GM12878 (cell line): ENCODE measurements at regions not wholly inside any gene's neighbourhood (a gene's known extent, or its start where the extent isn't known, plus 50 kb on each side); places are given as distances from the start of the nearest gene placed in this dataset.

ENCODE experiments used
- ATAC-seq: fragments of 200-7000 bp; cut with Tn5 transposase; 3 replicates; pipeline ENCODE4 v1.9.1; 2020; ENCODE audit warnings: mild to moderate bottlenecking, moderate library complexity
- BruUV-seq: library from RNA; stranded (reverse); fragments of 400-500 nt; replicated peaks from 2 replicates; lab custom pipeline; 2021; lab: Mats Ljungman, UMichigan
- CTCF ChIA-PET: fragments of 300-600 bp; sonication (Branson Sonifier 250); formaldehyde crosslinking; extraction: SDS; loops from one replicate; lab custom pipeline; 2021; ENCODE audit warnings: inconsistent platforms; lab: Yijun Ruan, JAX
- POLR2A ChIA-PET: fragments of 350-600 bp; formaldehyde crosslinking; extraction: SDS; loops from one replicate; lab custom pipeline; 2021; ENCODE audit warnings: inconsistent platforms; lab: Charles Lee
- RAD21 ChIA-PET: fragments of 300-600 bp; sonication (Branson Sonifier 250); formaldehyde crosslinking; loops from one replicate; lab custom pipeline; 2023; ENCODE audit warnings: antibody characterized with exemption; ENCODE audit not compliant: unreplicated experiment; lab: Charles Lee
- SMC1A ChIA-PET: fragments of 300-600 bp; sonication (Branson Sonifier 250); formaldehyde crosslinking; loops from one replicate; lab custom pipeline; 2023; ENCODE audit not compliant: unreplicated experiment, uncharacterized antibody; lab: Charles Lee
- DNase-seq: peaks from one replicate; pipeline ENCODE4 v3.0.0-alpha.2; 2011; ENCODE audit warnings: low read depth, low spot score
- FAIRE-seq: peaks from 3 replicates; lab custom pipeline; 2011; peaks lifted over from hg19 to GRCh38; lab: Jason Lieb, UNC
- H2AFZ ChIP-seq: 2 replicates; pipeline ENCODE4 v1.6.0; 2011; ENCODE audit warnings: low read depth, low read length, control low read depth; ENCODE audit not compliant: control insufficient read depth
- H3K27ac ChIP-seq: 2 replicates; pipeline ENCODE4 v1.5.1; 2011; ENCODE audit warnings: control low read depth; ENCODE audit not compliant: control insufficient read depth, insufficient read depth
- H3K27me3 ChIP-seq, 2 experiments: replicated peaks in 1 of 2; 2 replicates each; pipeline versions ENCODE4 v1.6.0 to v1.6.1; 2011; ENCODE audit warnings: low read length in 1 of 2; ENCODE audit not compliant: control insufficient read depth in 2 of 2, insufficient read depth in 2 of 2
- H3K36me3 ChIP-seq, 2 experiments: 2 replicates each; pipeline ENCODE4 v1.5.1; 2011; ENCODE audit warnings: low read length in 1 of 2; ENCODE audit not compliant: control insufficient read depth in 2 of 2, insufficient read depth in 2 of 2
- H3K4me1 ChIP-seq: 2 replicates; pipeline ENCODE4 v1.6.1; 2011; ENCODE audit warnings: mild to moderate bottlenecking, low read length, moderate library complexity, mixed read lengths; ENCODE audit not compliant: control insufficient read depth, insufficient read depth
- H3K4me2 ChIP-seq: 2 replicates; pipeline ENCODE4 v1.6.0; 2011; ENCODE audit warnings: control low read depth; ENCODE audit not compliant: control insufficient read depth, insufficient read depth
- H3K4me3 ChIP-seq: fragments of 200-600 bp; sonication (generic); 2 replicates; pipeline ENCODE4 v1.5.1; 2016
- H3K79me2 ChIP-seq: 2 replicates; pipeline ENCODE4 v1.6.0; 2011; ENCODE audit warnings: low read length; ENCODE audit not compliant: control insufficient read depth, insufficient read depth
- H3K9ac ChIP-seq: 2 replicates; pipeline ENCODE4 v1.8.0; 2011; ENCODE audit warnings: low read length, control low read depth, mixed read lengths; ENCODE audit not compliant: control insufficient read depth, insufficient read depth
- H3K9me3 ChIP-seq: replicated peaks from 3 replicates; pipeline ENCODE4 v1.5.1; 2011; ENCODE audit warnings: mild to moderate bottlenecking, low read length; ENCODE audit not compliant: control insufficient read depth, insufficient read depth
- H4K20me1 ChIP-seq: 2 replicates; pipeline ENCODE4 v1.6.0; 2011; ENCODE audit not compliant: control insufficient read depth, insufficient read depth
- CHD1 ChIP-seq: IDR thresholded peaks from 2 replicates; pipeline ENCODE4 v1.6.1; 2012; ENCODE audit warnings: low read depth, low read length, improper control_type of control experiment
- DPF2 ChIP-seq: fragments of 450-650 bp; IDR thresholded peaks from 2 replicates; pipeline ENCODE4 v1.6.1; 2017; ENCODE audit warnings: mild to moderate bottlenecking
- E4F1 ChIP-seq: fragments of 450-650 bp; IDR thresholded peaks from 2 replicates; pipeline ENCODE4 v1.6.1; 2018; ENCODE audit warnings: borderline replicate concordance, mild to moderate bottlenecking; ENCODE audit not compliant: partially characterized antibody
- EED ChIP-seq: sonication (generic); IDR thresholded peaks from 2 replicates; pipeline ENCODE4 v1.6.1; 2016; ENCODE audit warnings: antibody characterized with exemption, low read depth
- IRF4 ChIP-seq: IDR thresholded peaks from 2 replicates; pipeline ENCODE4 v1.6.1; 2011; ENCODE audit warnings: low read depth, low read length
- NFYB ChIP-seq: IDR thresholded peaks from 2 replicates; pipeline ENCODE4 v1.6.1; 2011; ENCODE audit warnings: low read depth, mild to moderate bottlenecking, low read length, improper control_type of control experiment, moderate library complexity; ENCODE audit not compliant: insufficient read depth
- RAD51 ChIP-seq: fragments of 450-650 bp; IDR thresholded peaks from 2 replicates; pipeline ENCODE4 v1.6.1; 2016; ENCODE audit warnings: moderate library complexity, mild to moderate bottlenecking, inconsistent platforms
- SKIL ChIP-seq: fragments of 450-650 bp; IDR thresholded peaks from 2 replicates; pipeline ENCODE4 v1.6.1; 2017; ENCODE audit warnings: mild to moderate bottlenecking, low read depth, inconsistent platforms; ENCODE audit not compliant: poor library complexity, severe bottlenecking
- SREBF1 ChIP-seq: IDR thresholded peaks from 2 replicates; pipeline ENCODE4 v1.6.1; 2012; ENCODE audit warnings: mild to moderate bottlenecking, low read length
- TCF12 ChIP-seq: IDR thresholded peaks from 2 replicates; pipeline ENCODE4 v1.6.1; 2011; ENCODE audit warnings: low read depth, mild to moderate bottlenecking, low read length
- TCF7 ChIP-seq: IDR thresholded peaks from 2 replicates; pipeline ENCODE4 v1.6.1; 2014; ENCODE audit warnings: antibody characterized with exemption, borderline replicate concordance
- WRNIP1 ChIP-seq: IDR thresholded peaks from 2 replicates; pipeline ENCODE4 v1.6.1; 2011; ENCODE audit warnings: low read depth, low read length, improper control_type of control experiment, borderline replicate concordance
- ZBTB11 ChIP-seq: fragments of 450-650 bp; formaldehyde crosslinking; IDR thresholded peaks from 2 replicates; pipeline ENCODE4 v1.5.0; 2022; ENCODE audit warnings: mild to moderate bottlenecking, missing genetic modification characterization
- ZNF24 ChIP-seq: fragments of 450-650 bp; IDR thresholded peaks from 2 replicates; pipeline ENCODE4 v1.6.1; 2017; ENCODE audit warnings: antibody characterized with exemption, mild to moderate bottlenecking
- WGBS: methylation state at CpG from one replicate; pipeline ENCODE4 v1.1.6; 2016; ENCODE audit warnings: low lambda C conversion rate; ENCODE audit not compliant: insufficient replicate concordance, insufficient coverage; ENCODE audit errors: missing lambda C conversion rate; 5-methylcytosine and 5-hydroxymethylcytosine counted together
- in situ Hi-C: fragments of 300-500 bp; cut with MboI; formaldehyde crosslinking; loops from 9 replicates; pipeline ENCODE4 v1.14.3; 2018; ENCODE audit warnings: mixed read lengths
- intact Hi-C: fragments of 100-400 bp; cut with micrococcal nuclease; formaldehyde crosslinking; loops from one replicate; pipeline ENCODE4 v1.14.2; 2022; ENCODE audit not compliant: unreplicated experiment

GRCh38 chr6:100946711-100947110 is 65.6 kb upstream of the ASCC3 start:
- TF ChIP-seq TCF7, result no peak
- TF ChIP-seq RAD51, result no peak
- TF ChIP-seq EED, result no peak
- no peak for TF ChIP-seq SREBF1
- no peak for TF ChIP-seq CHD1
- TF ChIP-seq E4F1, result no peak
- no peak for TF ChIP-seq SKIL
- TF ChIP-seq WRNIP1, result no peak
- no peak for TF ChIP-seq ZNF24
- TF ChIP-seq ZBTB11 (CRISPR knock-in tag), result no peak
- no peak for TF ChIP-seq IRF4
- TF ChIP-seq TCF12, result no peak
- TF ChIP-seq DPF2, result no peak
- TF ChIP-seq NFYB, result no peak
- POLR2A ChIA-PET, result no interaction called here
- FAIRE-seq, result no peak
- no peaks in the 10 kb centered on the region for H4K20me1 ChIP-seq
- H3K4me3 ChIP-seq, result no peak overlapping the region
- DNase-seq, result no peak
- no peaks in the 10 kb centered on the region for H3K79me2 ChIP-seq
- no peaks in the 10 kb centered on the region for H3K9me3 ChIP-seq
- no peaks in the 10 kb centered on the region for H3K27me3 ChIP-seq
- H3K4me2 ChIP-seq, result no peak overlapping the region
- RAD21 ChIA-PET, result no interaction called here
- BruUV-seq, result no TSS peak
- in situ Hi-C loops, result no loop called here
- ATAC-seq, result no peak
- no peak overlapping the region for H3K27ac ChIP-seq
- intact Hi-C loops, result no loop called here
- SMC1A ChIA-PET, result interaction anchor here (0.6 kb wide), 1 partner anchor 26 kb away, joined by 3 read pairs; no protein-coding TSS in a partner anchor
- 4% methylated on average over 3 of the region's 3 CpGs for WGBS
- H3K4me1 ChIP-seq, result no peaks in the 10 kb centered on the region
- H3K9ac ChIP-seq, result no peak overlapping the region
- H2AFZ ChIP-seq, result no peak overlapping the region
- no peaks in the 10 kb centered on the region for H3K36me3 ChIP-seq
- CTCF ChIA-PET, result no interaction called here
